ENCODE measurements at regions not wholly inside any gene's neighbourhood (a gene's known extent, or its start where the extent isn't known, plus 50 kb on each side); places are given as distances from the start of the nearest gene placed in this dataset.

GRCh38 chr2:147689220-147689909, 155.5 kb upstream of the ACVR2A start:
- Mint-ChIP-seq H3K27ac (no peak overlapping the region), H3K4me1 (no peaks in the 10 kb centered on the region)

DNA sequence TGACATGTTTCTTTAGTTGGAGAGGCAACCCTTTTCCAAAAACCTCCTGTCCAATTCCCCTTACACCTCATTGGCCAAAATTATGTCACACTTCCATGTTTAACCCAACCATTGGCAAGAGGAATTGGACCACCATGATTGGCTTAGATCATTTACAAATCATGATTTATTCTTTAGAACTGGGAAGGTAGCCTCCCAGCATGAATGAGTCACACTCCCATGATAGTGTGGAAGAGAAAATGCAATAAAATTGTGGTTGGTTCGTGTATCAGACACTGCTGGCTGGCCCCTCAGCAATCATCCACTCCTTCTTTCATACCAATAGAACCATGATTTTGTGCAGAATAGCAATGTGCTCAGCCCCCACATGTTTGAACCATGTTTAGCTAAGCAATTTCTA, 156.6 kb upstream of the ACVR2A start:
- Mint-ChIP-seq H3K36me3 (ENCODE audit: low read depth) (no peaks in the 10 kb centered on the region), H3K27me3 (peaks cover 6% of the 10 kb centered on the region), H3K27ac (no peak overlapping the region), H3K9me3 (peaks cover 8% of the 10 kb centered on the region), H3K4me3 (no peak overlapping the region), H3K4me1 (no peaks in the 10 kb centered on the region)
- no peak for DNase-seq
- intact Hi-C loops (cut with micrococcal nuclease) = no loop called here

More at GRCh38 chr2:147689220-147689909, 155.5 kb upstream of the ACVR2A start:
- H3K4me3 Mint-ChIP-seq = no peak overlapping the region
- H3K36me3 Mint-ChIP-seq (ENCODE audit: low read depth) = no peaks in the 10 kb centered on the region
- H3K9me3 Mint-ChIP-seq = peaks cover 8% of the 10 kb centered on the region
- H3K27me3 Mint-ChIP-seq = peaks cover 9% of the 10 kb centered on the region
- intact Hi-C loops (cut with micrococcal nuclease) = no loop called here
- DNase-seq = no peak

GRCh38 chr2:147686365-147686764, 158.5 kb upstream of the ACVR2A start:
- DNase-seq = no peak
- H3K36me3 Mint-ChIP-seq (ENCODE audit: low read depth) = no peaks in the 10 kb centered on the region
- no peaks in the 10 kb centered on the region for H3K4me1 Mint-ChIP-seq
- peaks cover 5% of the 10 kb centered on the region for H3K27me3 Mint-ChIP-seq
- intact Hi-C loops (cut with micrococcal nuclease) = no loop called here
- H3K27ac Mint-ChIP-seq = no peak overlapping the region
- no peak overlapping the region for H3K4me3 Mint-ChIP-seq
- peaks cover 8% of the 10 kb centered on the region for H3K9me3 Mint-ChIP-seq

DNA sequence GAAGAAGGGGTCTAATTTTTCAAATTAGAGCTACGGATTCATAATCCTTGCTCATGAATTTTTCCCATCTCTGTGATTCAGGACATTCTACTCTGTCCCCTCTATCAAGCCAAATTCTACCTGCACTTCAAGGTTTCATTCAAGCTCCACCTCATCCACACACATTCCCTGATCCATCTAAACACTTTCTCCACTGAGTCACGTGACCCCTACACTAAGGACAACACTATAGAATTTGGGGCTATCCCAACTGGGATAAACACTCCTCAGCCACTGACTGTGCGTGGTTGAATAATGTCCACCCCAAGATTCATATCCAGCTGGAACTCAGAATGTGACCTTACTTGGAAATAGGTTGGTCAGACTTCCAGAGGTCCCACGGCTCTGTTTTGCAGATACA, 159.9 kb upstream of the ACVR2A start:
- peaks cover 8% of the 10 kb centered on the region for H3K9me3 Mint-ChIP-seq
- no peak overlapping the region for H3K4me3 Mint-ChIP-seq
- H3K27ac Mint-ChIP-seq = no peak overlapping the region
- no peaks in the 10 kb centered on the region for H3K36me3 Mint-ChIP-seq (ENCODE audit: low read depth)
- H3K27me3 Mint-ChIP-seq = peaks cover 5% of the 10 kb centered on the region
- DNase-seq = no peak
- intact Hi-C loops (cut with micrococcal nuclease) = no loop called here
- no peaks in the 10 kb centered on the region for H3K4me1 Mint-ChIP-seq

DNA sequence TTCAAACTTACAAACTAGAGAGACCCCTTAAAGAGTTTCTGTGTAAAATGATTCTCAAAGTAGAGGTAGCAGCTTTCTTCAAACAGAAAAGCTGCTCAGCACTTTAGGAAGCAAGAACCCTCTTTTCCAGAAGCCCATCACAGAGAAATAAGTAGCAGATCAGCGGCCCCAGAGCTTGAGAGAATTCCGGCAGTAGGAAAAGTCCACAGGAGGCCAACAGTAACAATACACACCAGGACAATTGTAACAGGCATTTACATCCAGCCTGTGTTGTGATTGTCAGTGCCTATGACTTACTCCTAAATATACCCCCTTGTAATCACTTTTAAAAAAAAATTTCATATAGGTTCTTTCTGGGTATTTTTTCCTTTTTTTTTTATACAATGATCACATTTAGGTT, 161.4 kb upstream of the ACVR2A start:
- H3K4me1 Mint-ChIP-seq = no peaks in the 10 kb centered on the region
- H3K9me3 Mint-ChIP-seq = peaks cover 4% of the 10 kb centered on the region
- intact Hi-C loops (cut with micrococcal nuclease) = no loop called here
- no peak for DNase-seq
- H3K36me3 Mint-ChIP-seq (ENCODE audit: low read depth) = no peaks in the 10 kb centered on the region
- H3K4me3 Mint-ChIP-seq = no peak overlapping the region
- H3K27me3 Mint-ChIP-seq = no peaks in the 10 kb centered on the region
- H3K27ac Mint-ChIP-seq = no peak overlapping the region

DNA sequence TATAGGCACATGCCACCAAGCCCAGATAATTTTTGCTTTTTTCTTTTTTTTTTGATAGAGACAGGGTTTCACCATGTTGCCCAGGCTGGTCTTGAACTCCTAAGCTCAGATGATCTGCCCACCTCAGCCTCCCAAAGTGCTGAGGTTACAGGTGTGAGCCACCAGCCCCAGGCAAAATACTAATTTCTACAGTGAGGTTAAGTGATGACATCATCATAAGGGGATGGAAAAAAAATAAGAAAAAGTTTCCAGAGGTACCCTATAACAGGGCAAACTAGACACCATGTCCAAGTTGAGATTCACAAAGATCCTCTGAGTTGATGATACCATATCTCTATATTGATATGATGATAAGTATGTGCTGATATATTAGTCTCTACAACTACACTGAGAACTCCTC, 163.7 kb upstream of the ACVR2A start:
- H3K4me3 Mint-ChIP-seq = no peak overlapping the region
- H3K36me3 Mint-ChIP-seq (ENCODE audit: low read depth) = no peaks in the 10 kb centered on the region
- intact Hi-C loops (cut with micrococcal nuclease) = no loop called here
- no peak for DNase-seq
- H3K4me1 Mint-ChIP-seq = no peaks in the 10 kb centered on the region
- H3K27ac Mint-ChIP-seq = no peak overlapping the region
- no peaks in the 10 kb centered on the region for H3K27me3 Mint-ChIP-seq
- H3K9me3 Mint-ChIP-seq = peaks cover under 1% of the 10 kb centered on the region

- Mint-ChIP-seq H3K27ac (no peak overlapping the region), H3K9me3 (peaks cover 3% of the 10 kb centered on the region), H3K27me3 (no peaks in the 10 kb centered on the region), H3K4me1 (no peaks in the 10 kb centered on the region), H3K36me3 (ENCODE audit: low read depth) (peaks cover 2% of the 10 kb centered on the region), H3K4me3 (no peak overlapping the region)
- intact Hi-C loops (cut with micrococcal nuclease) = no loop called here
- DNase-seq = no peak
Observed at GRCh38 chr2:147679955-147680531, 164.8 kb upstream of the ACVR2A start.

DNA sequence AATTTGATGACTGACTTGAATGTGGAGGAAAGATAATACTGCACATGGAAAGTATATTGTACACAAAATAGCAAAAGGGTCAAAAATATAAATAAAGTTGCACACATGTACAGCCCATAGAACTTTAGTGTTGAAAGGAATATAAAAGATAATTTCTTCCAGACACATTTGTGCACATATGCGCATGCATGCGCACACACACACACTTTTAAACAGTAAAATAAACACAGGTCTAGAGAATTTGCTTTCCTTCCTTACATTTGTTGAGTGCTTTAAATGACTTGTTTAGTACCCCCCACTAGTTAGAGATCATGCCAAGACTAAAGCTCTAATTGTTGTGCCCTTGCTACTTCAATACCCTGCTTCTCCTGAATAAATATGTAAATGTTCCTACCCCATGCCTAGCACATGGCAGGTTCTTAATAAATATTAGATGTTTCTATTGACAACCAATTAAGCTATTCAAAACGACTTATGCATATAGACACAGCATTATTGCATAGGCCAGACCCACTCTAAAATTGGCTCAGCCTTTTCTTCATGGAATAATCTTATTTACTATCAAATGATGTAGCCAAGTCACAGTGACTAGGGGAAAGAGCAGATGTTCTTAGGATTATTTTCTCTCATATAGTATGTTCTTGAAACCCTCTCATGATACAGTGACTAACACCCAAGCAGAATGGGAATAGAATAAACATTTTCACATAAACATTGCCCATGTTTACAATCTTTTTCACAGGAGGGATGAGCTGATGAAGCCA, 165.5 kb upstream of the ACVR2A start:
- H3K36me3 Mint-ChIP-seq (ENCODE audit: low read depth) = peaks cover 2% of the 10 kb centered on the region
- no peaks in the 10 kb centered on the region for H3K27me3 Mint-ChIP-seq
- DNase-seq = no peak
- intact Hi-C loops (cut with micrococcal nuclease) = no loop called here
- H3K4me1 Mint-ChIP-seq = no peaks in the 10 kb centered on the region
- H3K27ac Mint-ChIP-seq = no peak overlapping the region
- H3K9me3 Mint-ChIP-seq = peaks cover 3% of the 10 kb centered on the region
- H3K4me3 Mint-ChIP-seq = no peak overlapping the region

GRCh38 chr2:147665105-147665504, 179.7 kb upstream of the ACVR2A start:
- intact Hi-C loops (cut with micrococcal nuclease) = no loop called here
- peaks cover 21% of the 10 kb centered on the region for H3K9me3 Mint-ChIP-seq
- H3K36me3 Mint-ChIP-seq (ENCODE audit: low read depth) = peaks cover 2% of the 10 kb centered on the region
- H3K4me1 Mint-ChIP-seq = peaks cover 24% of the 10 kb centered on the region
- DNase-seq = no peak
- no peak overlapping the region for H3K4me3 Mint-ChIP-seq
- no peak overlapping the region for H3K27ac Mint-ChIP-seq
- H3K27me3 Mint-ChIP-seq = no peaks in the 10 kb centered on the region

DNA sequence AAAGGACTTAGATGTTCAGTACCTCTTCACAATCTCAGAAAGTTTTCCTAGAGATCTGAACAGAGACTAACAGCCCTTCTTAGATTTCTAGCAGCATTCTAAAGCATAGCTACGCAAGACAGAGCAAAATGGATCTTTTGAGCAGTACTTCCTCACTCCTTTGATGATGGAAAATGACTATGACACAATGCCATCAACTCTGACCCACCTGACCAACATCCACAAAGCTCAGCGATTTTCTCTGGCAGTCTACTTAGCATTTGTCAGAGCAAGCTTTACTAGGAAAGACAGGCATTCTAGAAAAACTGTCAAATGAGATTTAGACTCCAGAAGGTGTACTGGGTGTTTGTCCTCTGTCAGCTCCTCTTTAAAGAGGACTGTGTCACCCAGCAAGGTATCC, 180.9 kb upstream of the ACVR2A start:
- H3K27ac Mint-ChIP-seq = peak overlapping the region; percentile 82
- peak overlapping the region; percentile 55 for H3K4me3 Mint-ChIP-seq
- DNase-seq = peak; percentile 70
- no peaks in the 10 kb centered on the region for H3K27me3 Mint-ChIP-seq
- peaks cover 18% of the 10 kb centered on the region for H3K9me3 Mint-ChIP-seq
- peaks cover 24% of the 10 kb centered on the region for H3K4me1 Mint-ChIP-seq
- intact Hi-C loops (cut with micrococcal nuclease) = loop anchor here (1.0 kb wide), 2 partner anchors 35 to 181 kb away; partner anchors contain the start of gene ACVR2A
- H3K36me3 Mint-ChIP-seq (ENCODE audit: low read depth) = no peaks in the 10 kb centered on the region

DNA sequence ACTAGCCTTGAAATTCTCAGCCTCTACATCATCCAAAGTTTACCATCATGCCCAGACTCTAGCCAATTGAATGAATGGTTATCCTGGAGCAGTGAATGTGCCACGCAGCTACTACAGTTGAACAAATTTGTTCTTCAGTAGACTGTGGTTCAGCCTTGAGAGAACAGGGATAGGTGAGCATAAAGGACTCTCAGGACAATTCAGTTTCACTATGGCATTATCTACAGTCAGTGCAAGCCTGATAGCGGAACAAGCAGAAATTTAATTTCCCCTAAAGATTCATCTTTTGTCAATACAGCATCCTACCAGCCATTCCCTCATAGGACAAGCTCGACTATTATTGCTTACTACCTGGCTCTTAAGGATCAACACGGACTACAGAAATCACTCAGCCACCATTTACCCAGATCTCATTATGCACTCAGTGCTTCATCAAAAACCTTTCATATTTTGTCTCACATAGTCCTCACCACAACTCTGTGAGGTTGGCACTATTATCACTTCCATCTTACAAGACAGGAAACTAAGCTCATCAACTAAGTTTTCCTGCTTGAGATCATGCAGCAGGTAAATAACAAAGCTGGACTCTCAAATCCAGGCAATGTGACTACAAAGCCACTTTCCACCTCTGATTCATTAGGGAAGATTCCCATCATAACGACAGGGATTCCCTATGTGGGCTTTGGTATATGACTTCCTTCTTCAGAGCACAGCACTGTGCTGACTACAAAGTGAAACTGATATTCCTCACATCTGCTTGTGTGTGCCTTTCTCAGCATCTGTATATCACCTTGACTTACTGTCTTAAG, 181.5 kb upstream of the ACVR2A start:
- Mint-ChIP-seq H3K27ac (peak overlapping the region; percentile 82), H3K36me3 (ENCODE audit: low read depth) (no peaks in the 10 kb centered on the region), H3K9me3 (peaks cover 19% of the 10 kb centered on the region), H3K27me3 (no peaks in the 10 kb centered on the region), H3K4me3 (peak overlapping the region; percentile 55), H3K4me1 (peaks cover 24% of the 10 kb centered on the region)
- DNase-seq = peak; percentile 77
- intact Hi-C loops (cut with micrococcal nuclease) = loop anchor here (1.0 kb wide), 2 partner anchors 34 to 182 kb away; partner anchors contain the start of gene ACVR2A

GRCh38 chr2:147662221-147662620, 182.6 kb upstream of the ACVR2A start:
- DNase-seq = no peak
- Mint-ChIP-seq H3K4me1 (peaks cover 24% of the 10 kb centered on the region), H3K4me3 (no peak overlapping the region), H3K27me3 (no peaks in the 10 kb centered on the region), H3K9me3 (peaks cover 22% of the 10 kb centered on the region), H3K27ac (no peak overlapping the region), H3K36me3 (ENCODE audit: low read depth) (no peaks in the 10 kb centered on the region)
- intact Hi-C loops (cut with micrococcal nuclease) = no loop called here

DNA sequence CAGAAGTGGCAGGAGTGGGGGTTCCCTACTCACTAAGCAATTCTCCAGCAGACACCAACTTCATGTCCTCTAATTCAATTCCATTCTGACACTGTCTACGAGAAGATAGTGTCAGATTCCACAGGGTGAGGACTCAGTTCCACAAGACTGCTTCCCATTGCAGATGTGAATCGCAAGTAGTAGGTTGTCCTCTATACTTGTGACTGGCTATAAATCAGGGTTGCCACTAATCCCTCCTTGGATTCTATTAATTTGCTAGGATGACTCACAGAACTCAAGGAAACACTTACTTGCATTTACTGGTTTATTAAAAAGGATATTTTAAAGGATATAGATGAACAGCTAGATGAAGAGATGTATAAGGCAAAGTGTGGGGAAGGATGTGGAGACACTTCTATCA, 184.1 kb upstream of the ACVR2A start:
- Mint-ChIP-seq H3K36me3 (ENCODE audit: low read depth) (no peaks in the 10 kb centered on the region), H3K27ac (no peak overlapping the region)

More for the DNA sequence above, 184.1 kb upstream of the ACVR2A start:
- DNase-seq = no peak
- Mint-ChIP-seq H3K27me3 (no peaks in the 10 kb centered on the region), H3K9me3 (peaks cover 18% of the 10 kb centered on the region), H3K4me1 (peaks cover 26% of the 10 kb centered on the region), H3K4me3 (no peak overlapping the region)
- intact Hi-C loops (cut with micrococcal nuclease) = no loop called here
